Psoas muscle (tissue), 7 donors: ENCODE measurements at regions not wholly inside any gene's neighbourhood (a gene's known extent, or its start where the extent isn't known, plus 50 kb on each side); places are given as distances from the start of the nearest gene placed in this dataset.

Experiments
- ATAC-seq, 4 donors: fragments of 200-7000 bp; cut with Tn5 transposase; one replicate each; pipeline ENCODE4 v1.9.1; 2020; ENCODE audit warnings: moderate library complexity in 3 of 4, mild to moderate bottlenecking in 2 of 4
- DNase-seq, 2 donors: peaks; one replicate each; pipeline ENCODE4 v3.0.0-alpha.2; 2020
- H3K27ac ChIP-seq: fragments of 200-600 bp; one replicate; pipeline ENCODE4 v1.8.0; 2022
- H3K27me3 ChIP-seq, 3 donors: fragments of 200-600 bp in 1 of 3; one replicate each; pipeline versions ENCODE4 v1.6.1 to v1.8.0; 2013 to 2022; ENCODE audit warnings: low read length in 2 of 3, mild to moderate bottlenecking in 2 of 3, moderate library complexity in 1 of 3; ENCODE audit not compliant: insufficient read depth in 3 of 3
- H3K36me3 ChIP-seq, 2 donors: fragments of 200-600 bp in 1 of 2; one replicate each; pipeline versions ENCODE4 v1.6.1 to v1.8.0; 2013 to 2022; ENCODE audit warnings: low read depth in 1 of 2, mild to moderate bottlenecking in 1 of 2, moderate library complexity in 1 of 2; ENCODE audit not compliant: insufficient read depth in 1 of 2
- H3K4me1 ChIP-seq: fragments of 200-600 bp; one replicate; pipeline ENCODE4 v1.8.0; 2022
- H3K4me3 ChIP-seq: fragments of 200-600 bp; one replicate; pipeline ENCODE4 v1.8.0; 2022; ENCODE audit warnings: mild to moderate bottlenecking
- H3K9me3 ChIP-seq: fragments of 200-600 bp; one replicate; pipeline ENCODE4 v1.8.0; 2022
- CTCF ChIP-seq: fragments of 200-600 bp; IDR thresholded peaks from one replicate; pipeline ENCODE4 v1.8.0; 2022; ENCODE audit warnings: antibody characterized with exemption
- WGBS, 3 donors: extraction: QIAGEN DNeasy Blood & Tissue Kit; methylation state at CpG; one replicate each; pipeline versions ENCODE4 v1.1.6 to v1.1.7; 2013; 5-methylcytosine and 5-hydroxymethylcytosine counted together
- intact Hi-C, 2 donors: fragments of 100-400 bp; cut with DNase I; formaldehyde crosslinking; loops; one replicate each; pipeline versions ENCODE4 v1.11.0 to v1.14.2; 2022
- donor health status: healthy with polysubstance abuse.
- donor health status: DM: no; HTN: no; CAD: no; lungs with moderate emphysema.
- donor health status: Bipolar disorder and iron deficiency.
- donor health status: healthy.
- donor health status: DM: yes; HTN: yes; CAD: no.
- donor health status: DM: no; HTN: no; CAD: no.
- donor health status: DM: yes; HTN: yes; CAD: no.

- no peak for DNase-seq
- TF ChIP-seq CTCF = no peak
- intact Hi-C loops = no loop called here
- H3K27ac ChIP-seq = no peak overlapping the region
- 84 to 85% (median 85%) methylated on average over 3 of the region's 3 CpGs for WGBS, 3 donors
- H3K36me3 ChIP-seq = no peaks in the 10 kb centered on the region
- H3K4me3 ChIP-seq = no peak overlapping the region
- H3K27me3 ChIP-seq = peaks cover 0 to 2% (median 0%) of the 10 kb centered on the region in 3 donors
- H3K4me1 ChIP-seq = no peaks in the 10 kb centered on the region
- no peaks in the 10 kb centered on the region for H3K9me3 ChIP-seq
- no peak for ATAC-seq
Measured at GRCh38 chr7:91338226-91339020, 74.2 kb downstream of the FZD1 start.

GRCh38 chr7:91342346-91342745, 78.1 kb downstream of the FZD1 start:
- TF ChIP-seq CTCF = no peak
- DNase-seq = no peak
- ATAC-seq = no peak
- Histone ChIP-seq H3K9me3 (no peaks in the 10 kb centered on the region), H3K4me3 (no peak overlapping the region), H3K36me3 (no peaks in the 10 kb centered on the region), H3K27ac (no peak overlapping the region), H3K4me1 (no peaks in the 10 kb centered on the region), H3K27me3 (peaks cover 0 to 2% (median 0%) of the 10 kb centered on the region in 3 donors)
- 56 to 61% (median 56%) methylated on average over 9 of the region's 9 CpGs for WGBS, 3 donors
- intact Hi-C loops = no loop called here

- Histone ChIP-seq H3K4me1 (no peaks in the 10 kb centered on the region), H3K27me3 (peaks cover 0 to 2% (median 0%) of the 10 kb centered on the region in 3 donors), H3K4me3 (no peak overlapping the region), H3K9me3 (no peaks in the 10 kb centered on the region), H3K27ac (no peak overlapping the region), H3K36me3 (no peaks in the 10 kb centered on the region)
- ATAC-seq = no peak
- no peak for TF ChIP-seq CTCF
- intact Hi-C loops = no loop called here
- 55 to 60% (median 60%) methylated on average over 4 of the region's 4 CpGs for WGBS, 3 donors
- no peak for DNase-seq
Measured at GRCh38 chr7:91343420-91343960, 79.3 kb downstream of the FZD1 start.

- no peak for DNase-seq
- no peak for ATAC-seq
- Histone ChIP-seq H3K27ac (no peak overlapping the region), H3K4me3 (no peak overlapping the region), H3K4me1 (no peaks in the 10 kb centered on the region), H3K36me3 (no peaks in the 10 kb centered on the region), H3K9me3 (no peaks in the 10 kb centered on the region), H3K27me3 (peaks cover 0 to 2% (median 0%) of the 10 kb centered on the region in 3 donors)
- intact Hi-C loops = no loop called here
- TF ChIP-seq CTCF = no peak
- WGBS, 3 donors = 40 to 54% (median 44%) methylated on average over 6 of the region's 6 CpGs
Measured at GRCh38 chr7:91343996-91344629, 79.9 kb downstream of the FZD1 start.
